GM20000 (cell line): ENCODE measurements at regions not wholly inside any gene's neighbourhood (a gene's known extent, or its start where the extent isn't known, plus 50 kb on each side); places are given as distances from the start of the nearest gene placed in this dataset.

ENCODE experiments used
- DNase-seq: peaks from one replicate; pipeline ENCODE4 v3.0.0; 2012; ENCODE audit warnings: low spot score
- TF ChIP-seq, protein P1 (sequence below): IDR thresholded peaks from 2 replicates; pipeline ENCODE4 v1.5.1; 2012; ENCODE audit warnings: mild to moderate bottlenecking, control low read depth; ENCODE audit errors: extremely low read depth, missing control alignments

DNA sequence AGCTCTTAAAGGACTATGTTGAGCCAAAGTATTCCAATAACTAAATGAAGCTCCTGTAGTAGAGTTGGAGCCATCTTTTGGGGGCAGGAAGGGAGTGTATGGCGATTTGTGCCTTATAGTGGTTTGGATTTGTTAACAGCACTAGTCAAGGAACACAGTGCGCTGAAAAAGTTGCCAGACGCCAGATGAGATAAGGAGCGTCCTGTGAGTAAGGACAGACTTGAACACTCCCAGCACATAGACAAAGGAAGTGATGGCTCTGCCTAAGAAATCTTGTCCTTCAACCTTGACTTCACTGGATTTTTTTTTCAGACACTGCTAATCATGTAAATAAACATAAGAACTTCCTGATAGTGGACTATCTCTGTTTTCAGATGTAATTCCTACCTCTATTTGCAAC is 136.9 kb downstream of the TRMT11 start:
- no peak for DNase-seq
- TF ChIP-seq, protein P1, sequence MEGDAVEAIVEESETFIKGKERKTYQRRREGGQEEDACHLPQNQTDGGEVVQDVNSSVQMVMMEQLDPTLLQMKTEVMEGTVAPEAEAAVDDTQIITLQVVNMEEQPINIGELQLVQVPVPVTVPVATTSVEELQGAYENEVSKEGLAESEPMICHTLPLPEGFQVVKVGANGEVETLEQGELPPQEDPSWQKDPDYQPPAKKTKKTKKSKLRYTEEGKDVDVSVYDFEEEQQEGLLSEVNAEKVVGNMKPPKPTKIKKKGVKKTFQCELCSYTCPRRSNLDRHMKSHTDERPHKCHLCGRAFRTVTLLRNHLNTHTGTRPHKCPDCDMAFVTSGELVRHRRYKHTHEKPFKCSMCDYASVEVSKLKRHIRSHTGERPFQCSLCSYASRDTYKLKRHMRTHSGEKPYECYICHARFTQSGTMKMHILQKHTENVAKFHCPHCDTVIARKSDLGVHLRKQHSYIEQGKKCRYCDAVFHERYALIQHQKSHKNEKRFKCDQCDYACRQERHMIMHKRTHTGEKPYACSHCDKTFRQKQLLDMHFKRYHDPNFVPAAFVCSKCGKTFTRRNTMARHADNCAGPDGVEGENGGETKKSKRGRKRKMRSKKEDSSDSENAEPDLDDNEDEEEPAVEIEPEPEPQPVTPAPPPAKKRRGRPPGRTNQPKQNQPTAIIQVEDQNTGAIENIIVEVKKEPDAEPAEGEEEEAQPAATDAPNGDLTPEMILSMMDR, result no peak

DNA sequence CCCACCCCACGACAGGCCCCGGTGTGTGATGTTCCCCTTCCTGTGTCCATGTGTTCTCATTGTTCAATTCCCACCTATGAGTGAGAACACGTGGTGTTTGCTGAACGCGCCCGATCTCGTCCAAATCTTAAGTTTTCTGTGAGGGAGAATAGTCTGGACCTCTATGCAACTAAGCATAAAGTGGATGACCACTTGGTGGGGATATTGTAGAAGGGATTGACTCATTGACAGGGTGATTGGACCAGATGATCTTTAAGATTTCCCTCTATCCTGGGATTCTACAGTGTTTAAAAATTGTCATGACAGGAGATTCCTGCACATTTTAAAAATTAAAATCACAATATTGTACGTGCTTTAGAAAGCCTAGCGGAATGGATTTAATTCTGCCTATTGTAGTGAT is 141.3 kb downstream of the TRMT11 start:
- DNase-seq, result no peak
- TF ChIP-seq, protein P1, result no peak

DNA sequence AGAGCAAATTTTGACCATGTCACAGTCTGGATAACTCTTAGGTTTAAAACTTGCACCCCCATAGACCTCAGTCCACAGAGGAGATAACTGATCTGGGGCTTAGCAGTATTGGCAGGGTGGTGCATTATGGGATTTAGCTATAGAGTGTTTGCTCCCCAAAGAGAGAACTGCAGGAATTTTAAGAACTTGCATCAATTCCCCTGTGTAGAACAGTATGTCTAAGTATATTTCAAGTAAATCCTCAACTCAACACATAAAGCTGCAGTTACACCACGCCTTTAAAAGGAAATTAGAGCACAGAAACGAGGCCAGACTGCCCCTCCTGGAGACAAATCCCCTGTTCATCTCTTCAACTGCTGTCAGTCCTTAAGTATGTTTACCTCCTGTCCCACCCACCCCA is 144.9 kb downstream of the TRMT11 start:
- DNase-seq, result no peak
- TF ChIP-seq, protein P1, result no peak

DNA sequence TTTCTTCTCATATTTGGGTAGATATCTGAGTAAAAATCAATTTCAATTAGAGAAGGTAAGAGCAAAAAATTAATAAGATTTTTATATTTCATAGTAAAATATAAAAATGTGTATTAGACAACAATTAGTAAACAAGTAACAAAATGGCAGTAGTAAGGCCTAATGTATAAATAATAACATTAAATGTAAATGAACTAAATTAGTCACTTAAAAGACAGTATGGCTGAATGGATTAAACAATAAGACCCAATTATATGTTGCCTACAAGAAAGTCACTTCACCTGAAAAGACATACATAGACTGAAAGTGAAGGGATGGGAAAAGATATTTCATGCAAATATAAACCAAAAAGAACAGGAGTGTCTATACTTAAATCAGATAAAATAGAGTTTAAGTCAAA is 147.6 kb downstream of the TRMT11 start:
- TF ChIP-seq, protein P1, result no peak
- no peak for DNase-seq

DNA sequence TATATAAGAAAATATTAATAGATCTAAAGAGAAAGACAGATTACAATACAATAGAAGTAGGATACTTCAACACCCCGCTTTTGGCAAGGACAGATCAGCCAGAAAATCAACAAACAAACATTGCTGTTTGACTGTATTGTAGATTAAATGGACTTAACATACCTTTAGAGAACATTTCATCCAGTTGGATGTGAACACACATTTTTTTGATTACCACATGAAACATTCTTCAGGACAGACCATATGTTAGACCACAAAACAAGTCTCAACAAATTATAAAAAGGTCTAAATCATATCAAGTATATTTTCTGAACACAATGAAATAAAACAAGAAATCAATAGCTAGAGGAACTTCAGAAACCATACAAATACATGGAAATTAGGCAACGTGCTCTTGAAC is 148.2 kb downstream of the TRMT11 start:
- TF ChIP-seq, protein P1, result no peak
- DNase-seq, result no peak

DNA sequence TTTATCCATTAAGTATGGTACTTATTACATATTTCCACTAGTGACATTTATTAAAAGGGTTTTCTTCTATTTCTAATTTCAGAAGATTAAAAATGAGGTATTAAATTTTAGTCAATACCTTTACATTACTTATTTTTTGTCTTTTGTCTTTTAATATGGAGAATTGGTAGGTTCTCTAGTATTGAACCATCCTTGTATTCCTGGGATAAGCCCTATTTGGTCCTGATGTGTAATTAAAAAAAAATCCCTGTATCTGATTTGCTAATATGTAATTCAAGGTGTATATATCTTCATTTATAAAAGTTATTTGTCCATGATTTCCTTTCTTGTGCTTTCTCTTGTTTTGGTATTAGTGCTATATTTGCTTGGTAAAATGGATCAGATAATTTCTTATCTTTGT is 153.7 kb downstream of the TRMT11 start:
- no peak for DNase-seq
- TF ChIP-seq, protein P1, result no peak

DNA sequence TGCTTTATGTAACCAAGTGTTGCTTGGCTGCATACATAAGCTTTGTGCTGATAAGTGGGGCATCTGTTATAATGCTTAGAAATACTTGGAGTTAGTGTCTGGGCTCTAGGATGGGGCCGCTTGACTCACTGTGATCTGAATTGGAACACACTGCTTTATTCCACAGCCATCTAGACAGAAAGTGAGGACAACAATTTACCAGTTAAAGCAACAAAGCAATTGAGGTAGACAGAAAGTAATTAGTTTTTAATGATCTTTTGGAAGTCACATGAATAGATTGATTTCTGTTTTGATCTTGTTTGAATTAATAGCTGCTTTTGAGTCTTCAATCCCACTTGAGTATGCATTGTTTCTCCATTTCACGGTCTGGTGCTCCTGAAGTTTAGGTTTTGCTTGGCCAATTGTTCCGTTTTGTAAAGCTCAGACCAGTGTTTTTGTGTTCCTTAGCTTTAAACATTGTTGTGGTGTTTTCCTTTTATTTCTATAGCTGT is 157.5 kb downstream of the TRMT11 start:
- DNase-seq, result no peak
- TF ChIP-seq, protein P1, result no peak
